ENCODE measurements at regions not wholly inside any gene's neighbourhood (a gene's known extent, or its start where the extent isn't known, plus 50 kb on each side); places are given as distances from the start of the nearest gene placed in this dataset.

DNA sequence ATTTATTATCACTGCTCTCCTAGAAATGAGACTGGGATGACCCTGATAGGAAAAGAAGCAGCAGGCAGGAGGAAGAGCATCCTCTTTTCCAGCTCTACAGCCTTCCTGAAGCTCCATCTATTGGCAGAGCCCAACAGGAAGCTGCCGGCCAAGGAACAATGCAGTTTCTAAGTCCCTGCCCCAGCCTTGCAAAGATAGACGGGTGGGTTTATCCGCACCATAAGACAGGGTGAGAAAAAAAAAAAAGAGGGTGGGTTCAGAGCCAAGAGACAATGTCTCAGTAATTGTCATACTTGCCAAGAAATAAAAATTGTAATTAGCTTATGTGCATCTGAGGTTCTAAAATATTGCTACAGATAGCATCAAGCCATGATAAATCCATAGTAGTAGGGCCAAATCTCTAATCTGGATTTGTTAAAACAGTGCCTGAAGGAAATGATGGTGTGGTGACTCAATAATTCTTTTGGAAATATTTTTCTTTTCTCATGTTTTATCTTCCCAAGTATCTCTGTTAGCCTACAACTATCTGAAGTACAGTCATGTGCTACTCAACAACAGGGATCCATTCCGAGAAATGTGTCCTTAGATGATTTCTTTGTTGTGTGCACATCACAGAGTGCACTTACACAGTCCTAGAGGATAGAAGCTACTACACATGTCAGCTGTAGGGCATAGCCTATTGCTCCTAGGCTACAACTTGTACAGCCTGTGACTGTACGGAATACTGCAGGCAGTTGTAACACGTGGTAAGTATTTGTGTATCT lies 242.9 kb upstream of the CXCL12 start:
- DNase-seq = no peak

DNA sequence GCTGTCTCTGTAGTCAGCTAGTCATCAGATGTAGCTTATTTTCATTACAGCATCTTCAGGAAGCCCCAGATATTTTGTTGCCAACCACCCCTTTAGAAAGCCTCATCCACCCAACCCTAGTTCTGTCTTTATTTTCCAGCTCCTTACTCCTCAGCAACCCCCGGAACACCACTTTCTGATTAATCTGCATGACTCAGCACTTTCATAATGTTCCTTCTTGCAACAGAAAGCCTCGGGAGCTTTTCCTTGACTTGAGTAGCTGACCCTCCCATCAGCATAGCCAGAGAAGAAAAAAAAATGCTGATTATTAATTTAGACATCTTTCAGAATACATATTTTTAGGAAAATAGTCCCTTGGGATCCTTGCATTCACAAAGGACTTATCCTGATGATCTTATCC lies 244.0 kb upstream of the CXCL12 start:
- DNase-seq = no peak

DNA sequence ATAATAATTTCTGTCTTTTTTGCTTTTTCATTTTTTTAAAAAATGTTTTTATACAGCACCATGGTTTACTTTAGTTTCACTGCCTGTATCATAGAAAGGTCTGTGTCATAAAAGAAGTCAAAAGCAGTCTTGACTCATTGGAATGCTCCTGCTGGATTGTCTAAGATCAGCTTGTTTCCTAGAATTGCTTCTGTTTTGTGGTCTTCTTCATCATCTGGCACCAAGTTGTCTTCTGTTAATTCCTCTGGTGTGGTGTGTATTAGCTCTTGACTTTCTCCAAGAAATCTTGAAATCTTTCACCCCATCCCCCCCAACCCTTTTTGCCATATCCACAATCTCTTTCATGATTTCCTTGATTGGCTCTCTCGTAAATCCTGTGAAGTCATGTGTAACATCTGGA lies 250.3 kb upstream of the CXCL12 start:
- DNase-seq = no peak

DNA sequence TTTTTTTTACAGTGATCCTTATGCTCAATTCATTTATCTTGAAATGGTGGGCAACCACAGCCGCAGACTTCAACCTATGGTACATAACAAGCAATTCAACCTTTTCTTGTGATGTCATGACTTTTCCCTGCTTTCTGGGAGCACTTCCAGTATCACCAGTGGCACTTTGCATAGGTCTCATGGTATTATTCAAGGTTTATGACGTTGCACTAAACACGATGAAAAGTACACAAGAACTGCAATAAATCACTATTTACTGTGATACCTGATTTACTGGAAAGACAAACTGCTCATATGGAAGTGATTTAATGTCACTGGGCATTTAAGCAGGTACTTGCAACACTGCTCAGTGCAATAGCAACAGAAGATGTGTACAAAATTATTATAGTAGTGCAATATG lies 251.7 kb upstream of the CXCL12 start:
- no peak for DNase-seq

DNA sequence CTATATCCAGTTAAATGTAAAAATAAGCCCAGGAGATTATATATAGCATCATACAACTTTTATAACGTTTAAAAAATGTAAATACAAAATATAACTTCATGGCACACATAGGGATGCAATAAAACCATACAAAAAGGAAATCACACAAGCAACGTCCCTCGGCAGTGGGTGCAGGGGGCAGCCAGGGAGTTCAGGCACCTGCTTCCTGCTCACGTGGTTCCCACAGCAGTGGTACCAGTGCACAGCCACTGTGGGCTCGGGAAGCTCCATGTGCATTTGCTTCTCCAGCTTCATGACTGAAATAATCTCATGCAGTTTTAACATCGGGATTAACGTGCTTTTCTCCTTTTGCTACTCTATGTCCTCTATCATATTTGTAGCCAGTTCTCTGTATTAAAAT lies 255.5 kb upstream of the CXCL12 start:
- DNase-seq = no peak

DNA sequence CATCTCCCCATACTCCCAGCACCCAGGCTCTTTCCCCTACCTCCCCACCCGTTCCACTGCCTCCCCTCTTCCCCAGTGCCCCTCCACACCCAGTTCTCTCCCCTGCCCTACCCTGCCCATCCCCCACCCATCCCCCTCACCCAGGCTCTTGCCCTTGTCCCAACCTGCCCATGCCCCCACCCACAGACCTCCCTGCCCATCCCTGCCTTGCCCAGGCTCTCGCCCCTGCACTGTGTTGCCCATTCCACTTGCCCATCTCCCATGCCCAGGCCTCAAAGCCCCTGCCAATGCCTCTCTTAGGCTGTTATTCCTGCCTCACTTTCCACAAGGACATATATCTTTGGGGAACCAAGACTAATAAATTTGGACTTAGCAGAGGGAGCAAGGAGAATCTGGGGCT lies 262.6 kb upstream of the CXCL12 start:
- DNase-seq = no peak

DNA sequence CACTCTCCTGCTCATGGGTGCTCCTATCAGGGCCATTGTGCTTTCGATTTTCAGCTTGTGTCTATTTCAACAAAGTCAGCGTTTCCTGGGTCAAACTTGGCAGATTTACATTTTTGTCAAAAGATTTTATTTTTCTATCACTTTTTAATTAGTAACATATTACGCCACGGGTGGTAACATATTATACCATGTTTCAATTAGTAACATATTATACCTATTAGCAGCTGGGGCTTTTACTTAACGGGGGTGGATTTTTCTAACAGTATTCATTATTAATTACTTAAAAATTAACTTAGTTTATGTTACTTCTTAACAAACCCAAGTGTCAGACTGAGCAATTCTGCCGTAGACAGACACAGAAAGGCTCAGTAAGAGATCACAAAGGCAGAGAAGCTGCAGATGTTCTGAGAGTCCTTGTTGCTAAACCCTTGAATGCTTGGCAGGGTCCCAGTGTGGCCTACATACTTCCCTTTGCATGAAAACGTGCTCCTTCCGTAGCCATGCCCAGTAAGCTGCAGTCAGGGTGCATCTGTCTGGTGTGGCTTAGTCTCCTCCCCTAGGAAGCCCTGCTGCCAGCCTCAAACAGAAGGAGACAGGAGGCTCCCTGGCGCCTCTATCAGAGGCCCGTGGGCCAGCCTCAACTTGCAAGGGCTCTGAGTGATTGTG lies 263.1 kb upstream of the CXCL12 start:
- DNase-seq = no peak

DNA sequence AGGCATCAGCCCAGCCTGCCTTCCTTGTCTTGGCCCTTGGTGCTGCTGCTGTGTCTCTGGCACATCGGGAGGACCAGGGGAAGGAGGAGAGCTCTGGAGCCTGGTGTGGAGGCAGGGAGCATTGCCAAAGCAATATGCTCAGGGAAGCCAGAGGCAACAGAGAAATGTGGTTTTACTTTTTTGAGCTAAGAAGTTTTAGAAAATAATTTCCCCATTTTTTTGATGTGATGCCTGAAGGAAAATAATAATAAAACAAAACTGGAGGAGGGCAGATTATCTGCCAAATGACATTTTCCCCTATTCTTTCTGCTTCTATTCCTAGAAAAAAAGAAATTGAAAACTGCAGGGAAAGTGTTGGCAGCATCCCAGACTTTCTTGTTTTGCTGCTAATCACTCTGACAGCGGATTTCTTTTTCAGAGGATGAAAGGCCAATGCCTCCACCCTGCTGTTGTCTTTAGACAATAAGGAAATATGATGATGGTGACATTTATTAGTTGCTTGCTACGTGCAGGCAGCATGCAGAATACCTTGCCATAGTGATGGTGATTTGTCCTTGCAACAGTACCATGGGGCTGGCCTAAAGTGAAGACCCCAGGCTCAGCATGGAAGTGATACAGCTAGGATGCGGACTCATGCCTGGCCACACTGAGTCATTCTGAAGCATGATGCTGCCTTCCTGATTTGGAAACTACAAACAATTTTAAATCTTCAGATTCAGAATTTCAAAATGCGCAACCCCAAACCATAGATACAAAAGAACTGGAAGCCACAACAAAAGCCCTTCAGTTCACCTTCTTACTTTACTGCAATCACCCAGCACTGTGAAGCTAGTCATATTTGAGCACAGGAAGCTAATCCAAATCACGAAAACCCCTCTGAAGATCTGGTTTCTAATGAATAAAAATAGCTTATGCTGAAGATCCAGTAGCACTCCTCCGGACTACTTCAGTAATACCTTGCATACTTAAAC lies 260.2 kb upstream of the TMEM72 start:
- no peak for DNase-seq

DNA sequence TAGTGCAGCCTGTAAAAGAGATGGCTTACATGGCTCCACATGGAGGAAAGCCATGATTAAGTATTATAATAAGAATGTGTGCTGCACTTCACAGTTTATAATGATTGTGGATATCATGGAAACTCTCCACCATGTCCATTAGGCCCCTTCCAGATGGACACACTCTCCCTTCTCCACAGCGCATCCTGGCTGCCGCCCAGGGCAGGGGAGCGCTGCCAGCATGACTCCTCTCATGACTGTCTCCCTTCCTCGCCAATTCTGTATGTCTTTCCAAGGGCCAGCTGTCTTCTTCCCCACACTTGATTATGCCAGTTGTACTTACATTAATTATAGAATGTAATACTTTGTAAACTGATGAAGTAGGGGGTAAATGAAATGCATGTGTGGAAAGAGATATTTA lies 259.3 kb upstream of the TMEM72 start:
- DNase-seq = no peak

DNA sequence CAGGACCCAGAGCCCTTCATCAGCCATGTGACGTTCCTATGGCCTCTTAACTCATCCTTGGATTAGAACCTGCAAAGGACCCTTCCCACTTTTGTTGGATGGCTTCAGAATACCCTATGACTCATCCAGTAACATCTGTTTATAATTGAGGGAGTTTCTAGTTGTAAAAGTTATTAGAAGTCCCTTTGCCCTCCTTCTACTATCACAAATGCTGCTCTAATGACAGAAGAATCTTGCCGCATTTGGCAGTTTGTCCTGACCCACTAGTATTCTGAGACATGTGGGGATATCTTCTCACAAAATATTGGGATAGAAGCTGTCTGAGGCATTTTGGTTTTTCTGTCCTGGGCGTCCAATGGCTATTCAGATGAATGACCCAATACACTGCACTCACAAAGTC lies 251.8 kb upstream of the TMEM72 start:
- no peak for DNase-seq

DNA sequence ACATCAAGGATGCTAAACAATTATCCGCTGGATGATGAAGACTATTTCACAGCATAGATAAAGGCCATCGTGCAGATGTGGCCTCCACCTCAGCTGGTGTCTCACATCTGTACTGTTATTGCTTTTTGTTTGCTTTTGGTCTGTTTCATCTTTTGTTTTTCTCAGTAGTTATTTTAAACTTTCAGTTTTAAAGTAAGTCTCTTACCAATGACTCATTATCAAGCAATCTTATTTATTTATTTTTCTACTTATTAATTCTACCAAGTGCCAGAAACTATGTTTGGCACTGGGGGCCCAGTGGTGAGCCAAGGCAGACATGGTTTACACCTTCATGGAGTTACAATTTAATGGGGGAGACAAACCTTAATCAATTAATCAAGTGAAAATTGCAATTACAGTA lies 250.9 kb upstream of the TMEM72 start:
- no peak for DNase-seq

DNA sequence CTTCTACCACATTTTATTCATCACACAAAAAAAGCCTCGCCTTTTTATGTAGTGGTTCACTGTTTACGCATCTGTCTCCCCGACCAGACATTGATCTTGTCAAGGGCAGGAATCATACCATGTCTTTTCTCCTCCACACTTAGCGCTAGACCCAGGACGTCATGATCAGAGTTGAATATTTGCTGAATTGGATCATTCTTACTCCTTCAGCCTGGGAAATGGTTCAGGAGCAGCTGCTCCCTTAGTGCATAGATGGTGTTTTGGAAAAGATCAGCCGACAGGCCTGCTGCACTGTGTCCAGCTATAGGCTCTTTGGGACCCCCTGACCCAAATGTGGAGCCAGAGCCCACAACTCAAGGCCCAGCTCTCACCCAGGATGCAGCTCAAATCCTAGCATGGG lies 249.1 kb upstream of the TMEM72 start:
- no peak for DNase-seq

DNA sequence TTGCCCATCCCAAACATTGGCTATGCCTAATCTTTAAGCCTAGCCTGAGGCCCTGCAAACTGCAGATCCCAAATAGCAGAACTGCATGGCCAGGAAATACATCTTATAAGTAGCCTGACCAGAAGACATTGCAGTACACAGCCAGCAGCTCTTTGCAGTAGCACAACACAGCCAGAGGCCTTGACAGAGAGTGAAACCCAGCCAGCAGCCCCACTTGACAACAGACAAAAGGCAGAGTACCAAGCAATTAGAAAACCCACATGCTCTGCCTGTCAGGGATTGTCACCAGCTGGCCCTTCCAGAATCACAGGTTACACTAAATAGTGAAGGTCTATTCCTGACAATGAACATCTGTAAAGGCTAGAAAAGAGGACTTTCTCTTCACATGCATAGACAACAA lies 242.8 kb upstream of the TMEM72 start:
- DNase-seq = no peak

DNA sequence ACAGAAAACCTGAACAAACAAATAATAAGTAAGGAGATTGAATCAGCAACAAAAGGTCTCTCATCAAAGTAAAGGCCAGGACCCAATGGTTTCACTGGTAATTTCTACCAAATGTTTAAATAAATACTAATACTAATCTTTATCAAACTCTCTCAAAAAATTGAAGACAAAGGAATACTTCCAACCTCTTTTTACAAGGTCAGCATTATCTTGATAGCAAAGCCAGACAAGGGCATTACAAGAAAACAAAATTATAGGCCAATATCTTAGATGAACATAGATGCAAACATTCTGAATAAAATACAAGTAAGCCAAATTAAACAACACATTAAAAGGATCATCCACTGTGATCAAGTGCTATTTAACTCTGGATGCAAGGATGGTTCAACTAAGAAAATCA lies 239.8 kb upstream of the TMEM72 start:
- no peak for DNase-seq

DNA sequence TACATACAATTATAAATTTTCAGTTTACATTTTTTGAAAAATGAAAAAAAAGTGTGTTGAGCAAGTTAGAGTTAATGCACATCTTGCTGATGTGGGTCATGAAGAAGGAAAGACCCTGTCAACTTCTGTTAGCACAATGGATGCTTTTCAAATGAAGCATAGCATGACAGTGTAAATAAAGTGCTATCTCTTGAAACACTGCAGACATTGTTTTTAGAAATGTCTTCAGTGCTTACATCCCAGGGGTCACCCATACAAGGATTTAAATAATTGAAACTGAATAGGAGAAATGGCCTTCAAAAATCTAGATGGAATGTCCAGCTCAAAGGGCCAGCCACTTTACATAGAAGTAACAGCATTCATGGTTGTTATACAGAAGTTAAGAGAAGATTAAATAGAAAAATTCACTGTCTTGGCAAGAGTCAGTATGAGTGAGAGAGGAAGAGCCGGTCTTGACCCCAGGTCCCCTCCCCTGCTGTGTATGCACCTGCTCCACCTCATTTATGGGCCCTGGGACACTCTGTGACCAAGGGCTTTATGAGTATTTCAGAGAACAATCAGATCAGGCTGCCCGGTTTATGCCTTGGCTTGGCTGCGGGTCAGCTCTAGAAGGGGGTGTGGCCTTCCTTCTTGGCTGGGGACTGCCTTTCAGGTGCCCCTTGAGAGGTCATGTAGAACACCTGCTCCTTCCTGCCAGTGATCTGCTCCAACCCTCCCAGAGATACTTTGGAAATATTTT lies 237.7 kb upstream of the TMEM72 start:
- no peak for DNase-seq

DNA sequence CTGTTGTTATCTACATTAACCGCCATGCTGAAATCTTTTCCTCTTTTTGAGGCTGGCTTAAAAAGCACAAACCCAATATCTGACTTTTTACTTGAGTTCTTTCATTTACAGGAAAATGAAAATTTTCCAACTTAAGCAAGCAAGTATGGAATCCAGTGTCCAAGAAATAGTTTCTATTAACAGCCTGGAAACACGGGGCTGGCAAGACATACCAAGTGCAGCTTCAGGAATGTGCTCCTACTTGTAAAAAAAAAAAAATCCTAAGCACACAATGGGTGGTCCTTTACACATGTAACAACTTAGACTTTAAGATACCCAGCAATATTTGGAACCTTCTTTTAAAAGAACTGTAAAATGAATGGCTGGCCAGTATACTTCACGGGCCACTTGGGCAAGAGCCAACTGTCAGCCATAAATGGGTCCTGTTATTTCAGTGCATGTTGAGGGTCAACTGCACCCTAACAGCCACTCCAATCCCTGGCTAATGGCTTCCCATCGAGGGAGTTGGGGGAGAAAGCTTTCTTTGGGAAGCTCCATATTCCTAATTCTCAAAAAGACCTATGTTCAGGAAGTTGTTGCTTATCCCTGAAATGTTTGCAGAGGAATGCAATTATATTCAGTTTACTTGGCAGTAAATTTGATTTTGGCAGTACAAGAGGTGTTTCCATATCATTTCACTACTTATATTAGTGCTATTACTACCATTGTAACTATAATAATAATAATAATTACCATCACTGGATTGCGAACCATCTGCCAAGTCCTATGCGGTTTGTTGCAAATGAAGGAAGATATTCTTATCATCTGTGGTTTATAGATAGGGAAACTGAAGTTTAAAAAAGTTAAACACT lies 236.4 kb upstream of the TMEM72 start:
- no peak for DNase-seq

DNA sequence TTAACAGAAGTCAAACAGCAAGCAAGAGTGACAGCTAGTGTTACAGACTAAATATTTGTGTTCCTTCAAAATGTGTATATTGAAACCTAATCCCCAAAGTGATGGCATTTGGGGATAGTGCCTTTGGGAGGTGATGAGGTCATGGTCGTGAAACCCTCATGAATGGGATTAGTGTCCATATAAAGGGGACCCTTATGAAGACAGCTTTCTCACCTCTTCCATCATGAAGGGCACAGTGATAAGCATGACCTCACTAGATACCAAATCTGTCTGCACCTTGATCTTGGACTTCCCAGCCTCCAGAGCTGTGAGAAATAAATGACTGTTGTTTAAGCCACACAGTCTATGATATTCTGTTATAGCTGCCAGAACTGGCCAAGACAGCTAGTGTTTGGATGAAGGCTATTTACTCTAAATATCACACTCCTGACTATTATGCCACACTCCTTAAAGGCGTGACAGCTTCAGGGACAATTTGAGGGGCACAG lies 235.7 kb upstream of the TMEM72 start:
- DNase-seq = no peak

DNA sequence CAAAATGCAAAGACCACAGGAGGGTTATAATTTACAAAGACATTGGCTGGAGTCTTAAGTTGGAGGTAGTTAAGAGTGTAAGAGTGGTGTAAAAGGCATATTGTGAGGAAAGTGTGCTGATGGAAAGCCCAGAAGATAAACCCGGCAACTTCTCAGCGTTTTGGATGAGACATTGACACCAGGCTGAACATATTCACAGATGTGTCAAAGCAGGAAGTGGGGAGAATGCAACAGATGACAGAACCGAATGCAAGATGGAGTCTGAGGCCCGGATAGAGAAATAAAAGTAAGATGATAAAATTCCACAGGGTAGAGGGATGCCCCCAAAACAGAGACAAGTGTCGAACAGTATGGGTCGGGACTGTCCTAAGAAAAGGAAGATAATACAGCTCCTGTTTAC lies 230.4 kb upstream of the TMEM72 start:
- no peak for DNase-seq

DNA sequence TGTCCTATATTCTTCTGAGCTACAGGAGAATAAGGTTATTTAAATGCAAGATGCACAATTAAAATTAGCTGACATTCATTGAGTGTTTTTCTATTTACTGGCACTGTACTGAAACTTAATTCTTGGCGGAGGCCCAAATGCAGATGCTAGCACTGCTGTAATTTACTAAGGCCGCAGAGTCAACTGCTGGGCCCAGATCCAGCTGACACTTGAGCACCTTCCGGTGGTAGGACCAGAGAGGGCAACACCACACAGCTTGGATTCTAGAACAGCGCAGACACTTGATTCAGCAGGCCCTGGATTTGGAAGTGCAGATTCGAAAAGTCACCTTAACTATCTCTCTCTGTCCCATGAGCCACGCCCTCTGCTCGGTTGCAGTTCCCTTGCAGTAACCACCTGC lies 228.6 kb upstream of the TMEM72 start:
- DNase-seq = no peak

DNA sequence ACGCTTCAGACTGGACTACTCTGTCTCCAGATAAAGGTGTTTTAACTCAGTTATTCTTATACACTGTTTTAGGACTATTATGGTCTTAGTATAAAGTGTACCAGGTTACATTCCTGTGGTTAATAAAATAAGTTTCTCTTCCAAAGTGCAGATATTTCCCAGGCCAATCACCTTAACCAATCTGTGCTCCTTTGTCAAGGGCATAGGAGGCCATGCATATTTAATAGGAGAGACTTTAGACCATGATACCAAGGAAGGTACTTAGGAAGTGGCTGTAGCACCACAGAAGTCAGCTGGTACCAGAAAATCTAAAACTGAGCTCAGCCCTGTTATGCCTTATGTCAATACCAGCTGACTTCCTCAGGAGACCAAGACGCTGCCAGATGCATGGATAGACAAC lies 226.5 kb upstream of the TMEM72 start:
- DNase-seq = no peak

DNA sequence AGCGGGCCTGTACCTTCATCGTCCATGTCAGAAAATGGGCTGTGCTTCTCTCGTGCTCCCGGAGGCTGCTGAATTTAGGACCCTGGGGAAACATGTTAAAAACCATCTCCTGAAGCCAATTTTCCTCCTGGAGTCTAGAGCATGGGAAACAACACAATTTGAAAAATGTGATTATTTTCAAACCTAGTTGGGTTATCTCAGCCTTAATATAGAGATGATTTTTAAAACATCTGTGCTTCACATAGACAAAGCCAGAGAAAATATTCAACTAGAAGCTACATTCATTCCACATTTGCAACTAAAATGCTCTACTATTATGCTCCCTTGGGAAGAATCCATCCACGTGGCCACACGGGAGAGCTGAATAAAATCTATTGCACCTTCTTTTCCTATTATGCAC lies 225.9 kb upstream of the TMEM72 start:
- DNase-seq = no peak

DNA sequence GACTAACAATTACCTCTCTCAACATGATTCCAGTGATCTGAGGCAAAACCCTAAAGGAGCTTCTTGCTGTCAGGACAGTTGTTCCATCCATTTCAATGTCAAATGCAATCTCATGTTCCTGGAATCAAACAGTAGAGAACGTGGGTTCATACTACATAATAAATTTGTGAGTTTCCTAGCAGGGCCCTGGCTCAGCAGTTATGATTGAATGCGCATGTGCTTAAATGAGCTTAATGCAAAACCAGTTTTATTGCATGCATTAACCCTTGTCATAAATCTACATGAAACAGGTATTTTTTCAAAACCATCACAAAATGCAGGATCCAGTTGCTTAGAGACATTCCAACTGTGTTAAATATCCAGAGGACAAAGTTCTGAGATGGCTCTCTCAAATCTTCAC lies 225.4 kb upstream of the TMEM72 start:
- DNase-seq = no peak

Measured in stimulated activated CD4-positive, alpha-beta T cell treated with anti-CD3 and anti-CD28 coated beads, Interleukin-1b, Interleukin-23, amount 100 ng/mL, for 48 hours (primary cell).